B cell (primary cell): ENCODE measurements at regions not wholly inside any gene's neighbourhood (a gene's known extent, or its start where the extent isn't known, plus 50 kb on each side); places are given as distances from the start of the nearest gene placed in this dataset.

ENCODE experiments used
- EZH2 ChIP-seq: IDR thresholded peaks from 2 replicates; pipeline ENCODE4 v1.6.1; 2012; ENCODE audit warnings: borderline replicate concordance, low read depth, mild to moderate bottlenecking, moderate library complexity, low read length; ENCODE audit not compliant: insufficient read depth, poor library complexity, severe bottlenecking
- TF ChIP-seq, protein P1 (sequence below): fragments of 200-600 bp; IDR thresholded peaks from one replicate; pipeline ENCODE4 v1.8.0; 2022; ENCODE audit warnings: antibody characterized with exemption, mild to moderate bottlenecking

DNA sequence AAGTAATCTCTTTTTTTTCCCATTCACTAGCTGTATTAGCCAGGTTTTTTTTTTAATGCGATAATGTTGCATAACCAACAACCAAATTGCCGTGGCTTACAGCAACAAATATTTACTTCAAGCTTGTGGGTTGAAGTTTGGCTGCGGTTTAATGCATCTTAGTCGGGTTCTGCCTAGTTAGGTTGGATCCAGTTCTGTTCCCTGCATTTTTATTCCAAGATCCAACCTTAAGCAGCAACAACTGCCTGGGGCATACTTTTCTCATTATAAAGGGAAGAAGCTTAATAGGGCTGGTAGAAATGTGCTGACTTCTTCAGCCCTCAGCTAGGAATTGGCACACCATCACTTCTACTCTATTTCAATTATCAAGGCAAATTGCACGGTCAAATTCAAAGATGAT, 1115.5 kb upstream of the AUTS2 start:
- TF ChIP-seq, protein P1, sequence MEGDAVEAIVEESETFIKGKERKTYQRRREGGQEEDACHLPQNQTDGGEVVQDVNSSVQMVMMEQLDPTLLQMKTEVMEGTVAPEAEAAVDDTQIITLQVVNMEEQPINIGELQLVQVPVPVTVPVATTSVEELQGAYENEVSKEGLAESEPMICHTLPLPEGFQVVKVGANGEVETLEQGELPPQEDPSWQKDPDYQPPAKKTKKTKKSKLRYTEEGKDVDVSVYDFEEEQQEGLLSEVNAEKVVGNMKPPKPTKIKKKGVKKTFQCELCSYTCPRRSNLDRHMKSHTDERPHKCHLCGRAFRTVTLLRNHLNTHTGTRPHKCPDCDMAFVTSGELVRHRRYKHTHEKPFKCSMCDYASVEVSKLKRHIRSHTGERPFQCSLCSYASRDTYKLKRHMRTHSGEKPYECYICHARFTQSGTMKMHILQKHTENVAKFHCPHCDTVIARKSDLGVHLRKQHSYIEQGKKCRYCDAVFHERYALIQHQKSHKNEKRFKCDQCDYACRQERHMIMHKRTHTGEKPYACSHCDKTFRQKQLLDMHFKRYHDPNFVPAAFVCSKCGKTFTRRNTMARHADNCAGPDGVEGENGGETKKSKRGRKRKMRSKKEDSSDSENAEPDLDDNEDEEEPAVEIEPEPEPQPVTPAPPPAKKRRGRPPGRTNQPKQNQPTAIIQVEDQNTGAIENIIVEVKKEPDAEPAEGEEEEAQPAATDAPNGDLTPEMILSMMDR = no peak
- no peak for TF ChIP-seq EZH2
